GM12873 (cell line): ENCODE measurements at regions not wholly inside any gene's neighbourhood (a gene's known extent, or its start where the extent isn't known, plus 50 kb on each side); places are given as distances from the start of the nearest gene placed in this dataset.

Experiments used
- CTCF ChIP-seq: IDR thresholded peaks from 2 replicates; pipeline ENCODE4 v1.5.1; 2012; ENCODE audit warnings: low read depth, mild to moderate bottlenecking, moderate library complexity, low read length, control low read depth; ENCODE audit not compliant: insufficient read depth; ENCODE audit errors: missing control alignments

- TF ChIP-seq CTCF = no peak
Observed at GRCh38 chr2:57146951-57147350, 899.7 kb upstream of the VRK2 start.

- TF ChIP-seq CTCF = no peak
Observed at GRCh38 chr2:57156231-57156924, 890.2 kb upstream of the VRK2 start.

DNA sequence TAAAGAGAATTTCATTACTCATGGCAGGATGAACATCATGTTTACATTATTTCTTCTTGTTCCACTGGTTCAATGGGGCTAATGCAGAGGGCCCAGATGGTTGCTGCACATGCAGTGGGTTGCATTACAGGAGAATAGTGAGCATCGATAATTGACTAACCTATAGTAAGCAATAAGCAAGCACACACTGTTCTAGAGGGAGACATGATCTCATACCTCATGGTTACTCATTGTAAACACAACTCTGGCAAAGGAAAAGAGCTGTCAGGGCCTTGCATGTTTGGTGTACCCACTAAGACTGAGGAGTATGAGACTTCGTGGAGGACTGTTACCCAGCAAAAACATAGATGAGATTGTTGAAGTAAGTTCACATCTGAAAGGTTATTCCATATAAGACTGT is 885.6 kb upstream of the VRK2 start:
- no peak for TF ChIP-seq CTCF

- TF ChIP-seq CTCF = no peak
Observed at GRCh38 chr2:57177176-57177575, 869.4 kb upstream of the VRK2 start.

DNA sequence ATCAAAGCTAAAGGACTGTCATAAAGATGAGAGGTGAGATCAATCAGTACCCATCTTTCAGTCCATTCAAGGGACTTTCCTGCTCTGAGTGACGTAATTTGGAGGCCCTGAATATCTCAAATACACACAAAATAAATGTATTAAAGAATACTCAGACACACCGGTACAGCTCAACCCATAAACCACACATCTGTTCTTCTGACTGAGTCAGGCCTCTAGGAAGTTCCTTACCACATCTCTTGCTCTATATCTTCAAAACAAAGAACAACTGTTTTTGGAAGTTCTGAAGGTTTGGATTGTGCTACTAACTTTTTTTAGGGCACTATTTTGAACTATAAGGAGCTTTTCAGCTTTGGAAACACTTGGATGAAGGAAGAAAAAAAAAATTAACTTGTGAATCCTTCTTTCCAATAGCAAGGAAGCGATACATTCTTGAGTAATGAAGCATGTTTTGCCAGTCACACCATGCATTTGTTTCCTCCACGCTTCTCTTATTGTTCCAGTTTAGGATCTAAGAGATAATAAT is 866.5 kb upstream of the VRK2 start:
- no peak for TF ChIP-seq CTCF

DNA sequence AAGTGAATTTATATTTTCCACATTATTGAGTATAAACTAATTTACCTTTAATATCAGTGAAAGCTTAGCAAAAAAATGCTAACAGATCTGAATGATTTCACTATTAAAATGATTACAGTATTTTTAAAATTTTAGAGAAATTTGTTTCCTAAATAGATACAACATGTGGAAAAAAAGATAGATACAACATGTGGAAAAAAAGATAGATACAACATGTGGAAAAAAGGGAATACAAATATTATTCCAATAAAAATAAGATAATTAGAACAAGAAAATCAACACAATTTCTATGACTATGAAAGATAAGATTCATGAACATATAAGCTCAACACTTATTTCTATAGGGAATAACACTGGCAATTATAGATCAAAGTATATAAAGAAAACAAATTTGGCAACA is 865.9 kb upstream of the VRK2 start:
- no peak for TF ChIP-seq CTCF

- TF ChIP-seq CTCF = no peak
Observed at GRCh38 chr2:57181315-57182038, 865.1 kb upstream of the VRK2 start.
